Panc1 (cell line): ENCODE measurements at regions not wholly inside any gene's neighbourhood (a gene's known extent, or its start where the extent isn't known, plus 50 kb on each side); places are given as distances from the start of the nearest gene placed in this dataset.

Experiments
- ATAC-seq: fragments of 200-7000 bp; cut with Tn5 transposase; 2 replicates; pipeline ENCODE4 v1.9.1; 2020; ENCODE audit warnings: mild to moderate bottlenecking, moderate library complexity
- BruUV-seq: library from RNA; stranded (reverse); fragments of 400-500 nt; replicated peaks from 2 replicates; lab custom pipeline; 2021; lab: Mats Ljungman, UMichigan
- CTCF ChIA-PET: fragments of 300-600 bp; sonication (Branson Sonifier 250); formaldehyde crosslinking; loops from one replicate; lab custom pipeline; 2022; ENCODE audit warnings: antibody characterized with exemption; lab: Charles Lee
- POLR2A ChIA-PET: fragments of 300-600 bp; sonication (Branson Sonifier 250); formaldehyde crosslinking; loops from one replicate; lab custom pipeline; 2022; ENCODE audit warnings: antibody characterized with exemption; lab: Charles Lee
- DNase-seq: peaks from one replicate; pipeline ENCODE4 v3.0.0-alpha.2; 2010; ENCODE audit warnings: low read depth, low spot score
- H3K27ac ChIP-seq: 2 replicates; pipeline ENCODE4 v1.5.1; 2011; ENCODE audit warnings: mild to moderate bottlenecking, low read length, inconsistent platforms
- H3K27me3 ChIP-seq: fragments of 200-500 bp; sonication (Bioruptor generic); 2 replicates; pipeline ENCODE4 v1.6.0; 2014; ENCODE audit warnings: low read length, inconsistent platforms; ENCODE audit not compliant: control insufficient read depth, insufficient read depth
- H3K36me3 ChIP-seq: fragments of 200-500 bp; sonication (Bioruptor generic); 2 replicates; pipeline ENCODE4 v1.5.1; 2014; ENCODE audit warnings: inconsistent platforms, mild to moderate bottlenecking, low read length, moderate library complexity; ENCODE audit not compliant: control insufficient read depth, insufficient read depth
- H3K4me1 ChIP-seq: 2 replicates; pipeline ENCODE4 v1.5.1; 2011; ENCODE audit warnings: inconsistent platforms, mild to moderate bottlenecking, low read length, moderate library complexity; ENCODE audit not compliant: control insufficient read depth, insufficient read depth
- H3K4me3 ChIP-seq, 2 experiments: 2 replicates each; pipeline ENCODE4 v1.5.1; 2011 to 2012; ENCODE audit warnings: low read depth in 2 of 2, low read length in 2 of 2, mild to moderate bottlenecking in 2 of 2, inconsistent platforms in 1 of 2, moderate library complexity in 1 of 2
- H3K9me3 ChIP-seq: fragments of 200-500 bp; sonication (Bioruptor generic); 2 replicates; pipeline ENCODE4 v1.5.1; 2014; ENCODE audit warnings: low read depth, mild to moderate bottlenecking, inconsistent platforms, low read length, moderate library complexity; ENCODE audit not compliant: control insufficient read depth, insufficient read depth
- POLR2AphosphoS5 ChIP-seq: IDR thresholded peaks from 2 replicates; pipeline ENCODE4 v1.6.1; 2012; ENCODE audit warnings: mild to moderate bottlenecking, low read depth, low read length, moderate library complexity
- SIN3A ChIP-seq: IDR thresholded peaks from 2 replicates; pipeline ENCODE4 v1.6.1; 2012; ENCODE audit warnings: low read depth, mild to moderate bottlenecking, low read length, moderate library complexity, borderline replicate concordance; ENCODE audit not compliant: insufficient read depth
- TCF7L2 ChIP-seq: IDR thresholded peaks from 2 replicates; pipeline ENCODE4 v1.6.1; 2011; ENCODE audit warnings: mild to moderate bottlenecking, low read depth, low read length, inconsistent platforms
- in situ Hi-C: cut with HindIII; loops from 2 replicates; pipeline ENCODE4 v1.10.0; 2016; ENCODE audit warnings: low sequenced_read_pairs, low pct_unique_long_range_greater_than_20kb
- intact Hi-C: fragments of 100-400 bp; cut with micrococcal nuclease; formaldehyde crosslinking; loops from one replicate; pipeline ENCODE4 v1.10.0; 2022; ENCODE audit not compliant: unreplicated experiment
- TF ChIP-seq, protein P1 (sequence below): fragments of 450-650 bp; IDR thresholded peaks from 2 replicates; pipeline ENCODE4 v1.5.1; 2017; ENCODE audit warnings: mild to moderate bottlenecking
- TF ChIP-seq, protein P2 (sequence below), 2 experiments: IDR thresholded peaks; 2 replicates each; pipeline ENCODE4 v1.6.1; 2011 to 2012; ENCODE audit warnings: low read depth in 2 of 2, control low read depth in 1 of 2, low read length in 1 of 2, mild to moderate bottlenecking in 1 of 2, moderate library complexity in 1 of 2; ENCODE audit not compliant: insufficient read depth in 1 of 2

DNA sequence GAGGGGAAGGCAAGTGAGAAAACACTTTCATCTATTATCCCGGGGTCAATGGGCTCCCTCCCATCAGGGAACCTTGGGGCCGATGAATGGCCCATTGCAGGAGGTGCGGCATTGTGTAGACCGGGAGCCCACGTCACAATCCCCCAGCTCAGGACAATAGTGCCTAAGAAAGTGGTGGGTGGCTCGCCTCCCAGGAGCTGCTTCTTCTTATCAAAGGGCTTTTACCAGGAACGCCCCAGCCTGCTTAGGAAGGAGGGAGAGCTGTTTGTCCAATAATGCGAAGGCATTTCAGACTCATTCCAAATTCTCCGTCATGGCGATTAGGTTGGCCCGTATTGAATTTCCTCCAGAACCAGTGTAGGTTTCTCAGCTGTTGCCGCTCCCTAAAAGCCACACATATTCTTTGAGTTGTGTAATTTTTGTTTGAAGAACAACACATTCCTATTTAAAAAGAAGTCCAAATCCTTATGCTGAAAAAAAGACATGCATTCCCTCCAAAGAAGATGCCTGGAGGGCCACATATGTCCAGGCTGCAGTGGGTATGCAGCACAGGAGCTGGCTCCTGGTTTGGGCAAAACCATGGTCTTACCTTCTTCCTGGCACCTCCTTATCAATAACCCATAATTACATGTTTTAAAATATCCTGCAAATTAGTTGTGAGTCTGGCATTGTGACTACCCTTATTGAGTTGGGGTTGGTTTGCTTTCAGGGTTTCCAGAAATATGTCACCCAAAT, 264.7 kb downstream of the MYCN start:
- ATAC-seq: no peak
- POLR2A ChIA-PET: no interaction called here
- Histone ChIP-seq H3K9me3 (no peaks in the 10 kb centered on the region), H3K4me3 (no peak overlapping the region), H3K36me3 (no peaks in the 10 kb centered on the region), H3K4me1 (no peaks in the 10 kb centered on the region), H3K27me3 (no peaks in the 10 kb centered on the region), H3K27ac (no peak overlapping the region)
- CTCF ChIA-PET: no interaction called here
- TF ChIP-seq, protein P1, sequence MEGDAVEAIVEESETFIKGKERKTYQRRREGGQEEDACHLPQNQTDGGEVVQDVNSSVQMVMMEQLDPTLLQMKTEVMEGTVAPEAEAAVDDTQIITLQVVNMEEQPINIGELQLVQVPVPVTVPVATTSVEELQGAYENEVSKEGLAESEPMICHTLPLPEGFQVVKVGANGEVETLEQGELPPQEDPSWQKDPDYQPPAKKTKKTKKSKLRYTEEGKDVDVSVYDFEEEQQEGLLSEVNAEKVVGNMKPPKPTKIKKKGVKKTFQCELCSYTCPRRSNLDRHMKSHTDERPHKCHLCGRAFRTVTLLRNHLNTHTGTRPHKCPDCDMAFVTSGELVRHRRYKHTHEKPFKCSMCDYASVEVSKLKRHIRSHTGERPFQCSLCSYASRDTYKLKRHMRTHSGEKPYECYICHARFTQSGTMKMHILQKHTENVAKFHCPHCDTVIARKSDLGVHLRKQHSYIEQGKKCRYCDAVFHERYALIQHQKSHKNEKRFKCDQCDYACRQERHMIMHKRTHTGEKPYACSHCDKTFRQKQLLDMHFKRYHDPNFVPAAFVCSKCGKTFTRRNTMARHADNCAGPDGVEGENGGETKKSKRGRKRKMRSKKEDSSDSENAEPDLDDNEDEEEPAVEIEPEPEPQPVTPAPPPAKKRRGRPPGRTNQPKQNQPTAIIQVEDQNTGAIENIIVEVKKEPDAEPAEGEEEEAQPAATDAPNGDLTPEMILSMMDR: no peak
- no peak for TF ChIP-seq TCF7L2
- TF ChIP-seq POLR2AphosphoS5: no peak
- TF ChIP-seq, protein P2, sequence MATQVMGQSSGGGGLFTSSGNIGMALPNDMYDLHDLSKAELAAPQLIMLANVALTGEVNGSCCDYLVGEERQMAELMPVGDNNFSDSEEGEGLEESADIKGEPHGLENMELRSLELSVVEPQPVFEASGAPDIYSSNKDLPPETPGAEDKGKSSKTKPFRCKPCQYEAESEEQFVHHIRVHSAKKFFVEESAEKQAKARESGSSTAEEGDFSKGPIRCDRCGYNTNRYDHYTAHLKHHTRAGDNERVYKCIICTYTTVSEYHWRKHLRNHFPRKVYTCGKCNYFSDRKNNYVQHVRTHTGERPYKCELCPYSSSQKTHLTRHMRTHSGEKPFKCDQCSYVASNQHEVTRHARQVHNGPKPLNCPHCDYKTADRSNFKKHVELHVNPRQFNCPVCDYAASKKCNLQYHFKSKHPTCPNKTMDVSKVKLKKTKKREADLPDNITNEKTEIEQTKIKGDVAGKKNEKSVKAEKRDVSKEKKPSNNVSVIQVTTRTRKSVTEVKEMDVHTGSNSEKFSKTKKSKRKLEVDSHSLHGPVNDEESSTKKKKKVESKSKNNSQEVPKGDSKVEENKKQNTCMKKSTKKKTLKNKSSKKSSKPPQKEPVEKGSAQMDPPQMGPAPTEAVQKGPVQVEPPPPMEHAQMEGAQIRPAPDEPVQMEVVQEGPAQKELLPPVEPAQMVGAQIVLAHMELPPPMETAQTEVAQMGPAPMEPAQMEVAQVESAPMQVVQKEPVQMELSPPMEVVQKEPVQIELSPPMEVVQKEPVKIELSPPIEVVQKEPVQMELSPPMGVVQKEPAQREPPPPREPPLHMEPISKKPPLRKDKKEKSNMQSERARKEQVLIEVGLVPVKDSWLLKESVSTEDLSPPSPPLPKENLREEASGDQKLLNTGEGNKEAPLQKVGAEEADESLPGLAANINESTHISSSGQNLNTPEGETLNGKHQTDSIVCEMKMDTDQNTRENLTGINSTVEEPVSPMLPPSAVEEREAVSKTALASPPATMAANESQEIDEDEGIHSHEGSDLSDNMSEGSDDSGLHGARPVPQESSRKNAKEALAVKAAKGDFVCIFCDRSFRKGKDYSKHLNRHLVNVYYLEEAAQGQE (IDR thresholded peaks at IDR 0.05; ENCODE audit: insufficient read depth in 1 of 2, low read depth in 2 of 2, low read length in 1 of 2): no peak
- no peak for TF ChIP-seq SIN3A
- BruUV-seq: no TSS peak
- DNase-seq: no peak
- in situ Hi-C loops (no loop called here), intact Hi-C loops (no loop called here)

DNA sequence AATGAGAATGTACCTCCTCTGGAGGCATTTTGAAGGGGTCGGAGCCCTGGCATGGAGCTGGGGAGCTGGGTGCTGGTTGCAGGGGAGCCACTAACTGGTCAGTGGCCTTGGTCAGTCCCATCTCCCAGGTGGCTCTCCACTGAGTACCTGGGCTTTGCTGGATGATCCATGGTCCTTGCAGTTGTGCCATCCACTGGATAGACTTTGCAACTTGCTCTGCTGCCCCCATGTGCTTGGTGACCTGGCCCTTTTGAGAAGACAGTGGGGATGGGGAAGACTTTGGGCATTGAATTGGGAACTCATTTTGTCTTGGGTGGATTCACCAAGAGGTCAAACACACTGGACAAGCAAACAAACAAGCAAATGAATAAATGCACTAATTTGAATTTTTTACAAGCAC, 263.9 kb downstream of the MYCN start:
- no peak overlapping the region for H3K27ac ChIP-seq
- intact Hi-C loops (no loop called here), in situ Hi-C loops (no loop called here)
- ChIA-PET CTCF (no interaction called here), POLR2A (no interaction called here)
- DNase-seq: no peak
- no peaks in the 10 kb centered on the region for H3K36me3 ChIP-seq
- ATAC-seq: no peak
- BruUV-seq: no TSS peak
- no peaks in the 10 kb centered on the region for H3K27me3 ChIP-seq
- no peak overlapping the region for H3K4me3 ChIP-seq
- no peaks in the 10 kb centered on the region for H3K9me3 ChIP-seq
- TF ChIP-seq, protein P1: no peak
- no peak for TF ChIP-seq POLR2AphosphoS5
- no peak for TF ChIP-seq SIN3A
- no peak for TF ChIP-seq TCF7L2
- TF ChIP-seq, protein P2 (IDR thresholded peaks at IDR 0.05; ENCODE audit: insufficient read depth in 1 of 2, low read depth in 2 of 2, low read length in 1 of 2): no peak
- no peaks in the 10 kb centered on the region for H3K4me1 ChIP-seq
